Breast epithelium (tissue), 4 donors: ENCODE measurements at regions not wholly inside any gene's neighbourhood (a gene's known extent, or its start where the extent isn't known, plus 50 kb on each side); places are given as distances from the start of the nearest gene placed in this dataset.

Experiments
- DNase-seq, 2 donors: peaks; one replicate each; pipeline ENCODE4 v3.0.0-alpha.2; 2019; ENCODE audit warnings: low spot score in 2 of 2
- H3K27ac ChIP-seq, 2 donors: fragments of 200-600 bp; sonication (generic) in 1 of 2; one replicate each; pipeline ENCODE4 v1.5.1; 2016 to 2019; ENCODE audit warnings: mild to moderate bottlenecking in 1 of 2
- H3K27me3 ChIP-seq, 2 donors: fragments of 200-600 bp; sonication (generic) in 1 of 2; one replicate each; pipeline versions ENCODE4 v1.5.1 to v1.6.0; 2017 to 2019; ENCODE audit warnings: control low read depth in 1 of 2, mild to moderate bottlenecking in 1 of 2
- H3K36me3 ChIP-seq: fragments of 200-600 bp; one replicate; pipeline ENCODE4 v1.5.1; 2019
- H3K4me1 ChIP-seq, 2 donors: fragments of 200-600 bp; sonication (generic); one replicate each; pipeline ENCODE4 v1.5.1; 2016 to 2019; ENCODE audit warnings: control low read depth in 1 of 2
- H3K4me3 ChIP-seq, 3 donors: fragments of 200-600 bp; sonication (generic); 1 replicate in 2 of 3; 2 replicates in 1 of 3; pipeline ENCODE4 v1.5.1; 2016 to 2019; ENCODE audit warnings: mild to moderate bottlenecking in 3 of 3, moderate library complexity in 2 of 3
- H3K9me3 ChIP-seq, 2 donors: fragments of 200-600 bp; sonication (generic) in 1 of 2; one replicate each; pipeline ENCODE4 v1.5.1; 2016 to 2019; ENCODE audit warnings: control low read depth in 1 of 2
- CTCF ChIP-seq, 3 donors: fragments of 450-650 bp; IDR thresholded peaks; one replicate each; pipeline ENCODE4 v1.5.1; 2016 to 2017; ENCODE audit warnings: antibody characterized with exemption in 3 of 3, mild to moderate bottlenecking in 3 of 3, moderate library complexity in 3 of 3
- POLR2A ChIP-seq: fragments of 450-650 bp; IDR thresholded peaks from one replicate; pipeline ENCODE4 v1.6.1; 2016; ENCODE audit warnings: antibody characterized with exemption, mild to moderate bottlenecking, moderate library complexity
- POLR2AphosphoS5 ChIP-seq, 3 donors: sonication (generic); formaldehyde crosslinking; IDR thresholded peaks; one replicate each; pipeline ENCODE4 v1.6.1; 2017; ENCODE audit warnings: antibody characterized with exemption in 3 of 3
- intact Hi-C: fragments of 100-400 bp; cut with DNase I; formaldehyde crosslinking; loops from one replicate; pipeline ENCODE4 v1.15.1; 2023; ENCODE audit warnings: low total_unique reads

GRCh38 chrX:10380300-10380699, 223.5 kb downstream of the CLCN4 start:
- DNase-seq: no peak
- Histone ChIP-seq H3K27ac (no peak overlapping the region), H3K27me3 (peaks cover 0 to 4% of the 10 kb centered on the region in 2 donors), H3K4me1 (no peaks in the 10 kb centered on the region), H3K9me3 (peaks cover 9 to 25% of the 10 kb centered on the region in 2 donors), H3K36me3 (no peaks in the 10 kb centered on the region), H3K4me3 (no peak overlapping the region)
- TF ChIP-seq CTCF (IDR thresholded peaks at IDR 0.05) (no peak), POLR2A (no peak), POLR2AphosphoS5 (IDR thresholded peaks at IDR 0.05) (no peak)
- intact Hi-C loops: no loop called here

- no peak overlapping the region for H3K4me3 ChIP-seq
- H3K9me3 ChIP-seq: peaks cover 9 to 22% of the 10 kb centered on the region in 2 donors
- no peaks in the 10 kb centered on the region for H3K4me1 ChIP-seq
- no peaks in the 10 kb centered on the region for H3K36me3 ChIP-seq
- intact Hi-C loops: no loop called here
- peaks cover 0 to 4% of the 10 kb centered on the region in 2 donors for H3K27me3 ChIP-seq
- DNase-seq: no peak
- H3K27ac ChIP-seq: no peak overlapping the region
- TF ChIP-seq POLR2AphosphoS5 (IDR thresholded peaks at IDR 0.05) (no peak), CTCF (IDR thresholded peaks at IDR 0.05) (no peak), POLR2A (no peak)
Observed at GRCh38 chrX:10381193-10381592, 224.4 kb downstream of the CLCN4 start.

GRCh38 chrX:10387011-10387410, 230.2 kb downstream of the CLCN4 start:
- Histone ChIP-seq H3K9me3 (no peaks in the 10 kb centered on the region), H3K27me3 (peaks cover 0 to 23% of the 10 kb centered on the region in 2 donors), H3K4me3 (no peak overlapping the region), H3K4me1 (no peaks in the 10 kb centered on the region), H3K36me3 (no peaks in the 10 kb centered on the region), H3K27ac (no peak overlapping the region)
- TF ChIP-seq POLR2AphosphoS5 (IDR thresholded peaks at IDR 0.05) (no peak), CTCF (IDR thresholded peaks at IDR 0.05) (no peak), POLR2A (no peak)
- DNase-seq: no peak
- intact Hi-C loops: no loop called here

- Histone ChIP-seq H3K4me3 (no peak overlapping the region), H3K4me1 (no peaks in the 10 kb centered on the region), H3K27me3 (peaks cover 0 to 19% of the 10 kb centered on the region in 2 donors), H3K36me3 (no peaks in the 10 kb centered on the region), H3K27ac (no peak overlapping the region), H3K9me3 (no peaks in the 10 kb centered on the region)
- DNase-seq: no peak
- no peak for TF ChIP-seq POLR2A
- no peak for TF ChIP-seq CTCF (IDR thresholded peaks at IDR 0.05)
- TF ChIP-seq POLR2AphosphoS5 (IDR thresholded peaks at IDR 0.05): no peak
- intact Hi-C loops: no loop called here
Observed at GRCh38 chrX:10390187-10390586, 230.2 kb downstream of the MID1 start.

- TF ChIP-seq POLR2A: no peak
- TF ChIP-seq CTCF (IDR thresholded peaks at IDR 0.05): no peak
- TF ChIP-seq POLR2AphosphoS5 (IDR thresholded peaks at IDR 0.05): no peak
- Histone ChIP-seq H3K4me1 (no peaks in the 10 kb centered on the region), H3K27ac (no peak overlapping the region), H3K9me3 (no peaks in the 10 kb centered on the region), H3K4me3 (no peak overlapping the region), H3K36me3 (no peaks in the 10 kb centered on the region), H3K27me3 (peaks cover 0 to 23% of the 10 kb centered on the region in 2 donors)
- no peak for DNase-seq
- intact Hi-C loops: no loop called here
Observed at GRCh38 chrX:10393241-10393640, 227.1 kb downstream of the MID1 start.
